GM18951 (cell line): ENCODE measurements at regions not wholly inside any gene's neighbourhood (a gene's known extent, or its start where the extent isn't known, plus 50 kb on each side); places are given as distances from the start of the nearest gene placed in this dataset.
"Not testable (repeated sequence)": the region's sequence is repeated elsewhere in the genome, so short reads cannot be mapped to it uniquely, and the experiment has no call there.

ENCODE experiments used
- POLR2A ChIP-seq: IDR thresholded peaks from 4 replicates; pipeline ENCODE4 v1.6.1; 2011; ENCODE audit warnings: mild to moderate bottlenecking; ENCODE audit not compliant: insufficient read length, insufficient read depth; ENCODE audit errors: extremely low read depth
- in situ Hi-C: fragments of 300-500 bp; cut with MboI; formaldehyde crosslinking; loops from one replicate; pipeline ENCODE4 v1.12.0; 2022; ENCODE audit warnings: low sequenced_read_pairs, mixed read lengths, inconsistent platforms; ENCODE audit not compliant: unreplicated experiment

DNA sequence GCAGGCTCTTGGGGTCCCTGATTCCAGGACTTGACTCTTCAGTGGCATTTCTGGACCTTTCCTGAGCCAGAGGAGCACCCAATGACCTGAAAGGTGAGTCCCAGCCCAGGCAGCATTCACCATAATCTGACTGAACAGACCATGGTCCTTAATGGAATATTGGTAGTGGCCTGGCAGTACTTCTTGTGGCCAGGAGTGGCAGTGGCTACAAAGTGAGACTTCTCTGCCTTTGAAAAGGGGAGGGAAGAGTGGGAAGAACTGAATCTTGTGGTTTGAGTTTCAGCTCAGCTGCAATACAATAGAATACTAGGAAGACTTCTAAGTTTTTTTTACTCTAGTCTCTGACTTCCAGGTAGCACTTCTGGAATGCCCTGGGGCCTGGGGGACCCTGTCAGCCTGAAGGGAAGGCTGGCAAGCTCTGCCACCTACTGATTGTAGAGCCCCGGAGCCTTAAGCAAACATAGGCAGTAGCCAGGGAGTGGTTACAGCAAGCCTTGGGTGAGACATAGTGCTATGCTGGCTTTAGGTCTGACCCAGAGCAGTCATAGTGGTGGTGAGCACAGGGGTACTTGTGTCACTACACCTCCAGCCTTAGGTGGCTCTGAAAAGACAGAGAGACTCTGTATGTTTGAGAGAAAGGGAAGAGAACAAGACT lies 674.2 kb upstream of the MANEA start:
- TF ChIP-seq POLR2A, result no peak
- in situ Hi-C loops, result no loop called here

DNA sequence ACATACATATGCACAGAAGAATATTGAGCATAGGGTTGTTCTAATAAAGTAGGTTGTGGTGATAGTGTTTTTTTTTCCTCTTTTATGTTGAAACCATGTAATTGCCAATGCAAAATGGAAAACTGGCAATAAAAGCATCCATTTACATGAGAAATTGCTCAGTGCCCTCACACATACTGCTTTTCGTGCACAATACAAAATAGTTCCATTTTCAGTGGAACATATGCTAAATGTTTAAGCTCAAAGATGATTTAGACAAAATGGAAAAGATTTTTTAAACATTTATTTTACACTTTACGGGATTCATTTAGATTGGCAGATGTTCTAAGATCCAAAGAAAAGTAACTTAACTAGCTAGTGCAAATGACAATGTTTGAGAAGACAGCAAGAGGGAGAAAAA lies 678.1 kb upstream of the MANEA start:
- no peak for TF ChIP-seq POLR2A
- in situ Hi-C loops, result no loop called here

DNA sequence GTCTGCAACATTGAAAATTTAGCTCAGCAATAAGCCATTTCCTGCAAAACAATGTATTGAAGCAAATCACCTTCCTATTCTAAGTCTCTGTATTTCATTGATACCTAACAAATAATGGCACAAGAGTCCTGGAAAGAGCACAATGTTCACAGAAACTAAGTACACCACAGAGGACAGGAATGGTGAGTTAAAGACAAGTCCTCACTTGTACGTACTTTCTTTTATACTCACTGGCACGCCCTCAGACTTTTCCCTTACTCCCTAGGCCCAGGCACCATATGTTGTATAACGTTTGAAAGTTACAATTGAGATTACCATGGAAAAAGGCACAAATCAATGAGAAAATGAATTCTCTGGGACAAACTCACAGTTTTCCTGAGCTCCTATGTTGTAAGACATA lies 683.0 kb upstream of the MANEA start:
- in situ Hi-C loops, result no loop called here
- TF ChIP-seq POLR2A, result no peak

DNA sequence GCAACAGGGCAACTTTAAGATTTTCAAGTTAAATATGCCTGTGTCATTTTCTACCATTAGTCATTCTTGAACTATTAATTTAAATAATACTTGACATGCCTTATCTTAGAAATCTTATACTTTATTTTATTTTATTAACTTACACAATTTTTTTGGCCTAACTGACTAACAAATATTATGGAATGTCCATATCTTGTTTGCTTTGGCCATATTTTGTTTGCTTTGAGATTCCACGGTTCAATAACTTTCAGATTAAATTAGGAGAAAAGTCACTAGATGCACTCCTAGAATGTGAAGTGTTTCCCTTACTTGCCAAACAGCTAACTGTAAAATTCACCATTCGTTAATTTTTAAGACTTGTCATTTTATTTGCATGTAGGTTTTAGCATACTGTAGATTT lies 684.0 kb upstream of the MANEA start:
- no peak for TF ChIP-seq POLR2A
- in situ Hi-C loops, result no loop called here

DNA sequence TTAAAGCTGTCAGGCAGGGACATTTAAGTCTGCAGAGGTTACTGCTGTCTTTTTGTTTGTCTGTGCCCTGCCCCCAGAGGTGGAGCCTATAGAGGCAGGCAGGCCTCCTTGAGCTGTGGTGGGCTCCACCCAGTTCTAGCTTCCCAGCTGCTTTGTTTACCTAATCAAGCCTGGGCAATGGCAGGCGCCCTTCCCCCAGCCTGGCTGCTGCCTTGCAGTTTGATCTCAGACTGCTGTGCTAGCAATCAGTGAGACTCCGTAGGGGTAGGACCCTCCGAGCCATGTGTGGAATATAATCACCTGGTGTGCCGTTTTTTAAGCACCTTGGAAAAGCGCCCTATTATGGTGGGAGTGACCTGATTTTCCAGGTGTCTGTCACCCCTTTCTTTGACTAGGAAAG lies 703.5 kb upstream of the MANEA start:
- in situ Hi-C loops, result not testable (repeated sequence)

DNA sequence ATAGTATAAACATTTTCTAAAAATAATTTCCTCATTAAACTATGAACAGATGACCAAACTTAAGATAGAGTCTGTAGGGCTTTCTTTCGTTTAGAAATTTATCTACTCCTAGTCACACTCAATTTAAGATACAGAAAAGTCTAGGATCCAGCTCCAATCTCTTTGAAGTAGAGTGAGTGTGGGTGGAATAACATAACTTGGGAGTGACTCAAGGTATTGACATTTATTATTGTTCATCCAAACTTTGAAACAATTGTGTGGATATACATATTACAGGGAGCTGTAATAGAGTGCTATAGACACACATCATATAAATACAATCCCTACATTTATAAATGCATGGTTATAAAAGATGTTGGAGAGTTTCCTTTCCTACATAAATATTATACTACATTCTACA lies 715.2 kb upstream of the MANEA start:
- in situ Hi-C loops, result no loop called here
- no peak for TF ChIP-seq POLR2A

DNA sequence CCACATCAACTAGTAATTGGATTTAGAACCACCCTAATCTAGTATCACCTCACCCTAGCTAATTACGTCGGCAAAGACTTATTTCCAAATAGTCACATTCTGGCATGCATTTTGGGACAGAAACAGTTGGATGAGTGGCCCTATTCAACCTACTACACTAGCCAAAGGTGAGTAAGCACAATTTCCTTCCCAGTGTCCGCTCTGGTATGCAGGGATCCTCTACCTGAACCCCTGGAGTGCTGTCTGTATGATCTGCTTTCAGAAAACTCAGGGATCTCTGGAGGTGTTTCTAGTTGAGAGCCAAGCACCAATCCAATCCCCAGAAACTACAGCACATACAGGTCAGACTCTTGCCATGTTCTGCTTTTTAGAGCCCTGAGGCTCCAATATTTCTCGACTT lies 717.4 kb upstream of the MANEA start:
- TF ChIP-seq POLR2A, result no peak

DNA sequence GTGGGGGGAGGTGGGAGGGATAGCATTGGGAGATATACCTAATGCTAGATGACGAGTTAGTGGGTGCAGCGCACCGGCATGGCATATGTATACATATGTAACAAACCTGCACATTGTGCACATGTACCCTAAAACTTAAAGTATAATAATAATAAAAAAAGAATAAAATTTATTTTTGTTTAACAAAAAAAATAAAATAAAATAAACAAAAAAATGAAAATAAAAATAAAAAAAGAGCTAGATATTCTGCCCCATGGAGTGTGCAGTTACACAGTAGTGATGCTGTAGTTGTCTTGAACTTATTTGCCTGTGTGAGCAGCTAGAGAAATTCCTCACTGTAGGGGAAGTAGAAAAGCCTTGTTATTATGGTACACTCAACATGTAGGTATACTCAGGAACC lies 720.3 kb upstream of the MANEA start:
- in situ Hi-C loops, result not testable (repeated sequence)

More for the DNA sequence above, 717.4 kb upstream of the MANEA start:
- in situ Hi-C loops, result no loop called here

DNA sequence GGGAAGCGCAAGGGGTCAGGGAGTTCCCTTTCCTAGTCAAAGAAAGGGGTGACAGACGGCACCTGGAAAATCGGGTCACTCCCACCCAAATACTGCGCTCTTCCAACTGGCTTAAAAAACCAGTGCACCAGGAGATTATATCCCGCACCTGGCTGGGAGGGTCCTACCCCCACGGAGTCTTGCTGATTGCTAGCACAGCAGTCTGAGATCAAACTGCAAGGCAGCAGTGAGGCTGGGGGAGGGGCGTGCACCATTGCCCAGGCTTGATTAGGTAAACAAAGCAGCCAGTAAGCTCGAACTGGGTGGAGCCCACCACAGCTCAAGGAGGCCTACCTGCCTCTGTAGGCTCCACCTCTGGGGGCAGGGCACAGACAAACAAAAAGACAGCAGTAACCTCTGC lies 726.0 kb upstream of the MANEA start:
- in situ Hi-C loops, result not testable (repeated sequence)

DNA sequence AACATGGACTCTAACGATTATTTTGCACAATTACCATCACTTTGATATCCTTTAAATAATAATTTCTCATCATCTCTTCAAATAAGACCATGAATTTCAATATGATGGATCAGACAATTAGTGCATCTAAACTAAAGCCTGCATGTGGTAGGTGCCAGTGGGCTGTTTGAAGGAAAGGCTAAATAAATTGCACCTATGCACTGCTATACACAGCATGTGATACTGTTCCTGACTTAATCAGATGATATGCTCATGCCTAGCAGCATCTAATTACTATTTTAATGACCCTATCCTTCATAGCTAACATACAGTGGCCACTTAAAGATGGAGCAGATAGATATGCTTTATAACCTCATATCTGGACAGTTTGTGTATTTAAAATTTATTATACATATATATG lies 731.6 kb upstream of the MANEA start:
- TF ChIP-seq POLR2A, result no peak
- in situ Hi-C loops, result no loop called here

DNA sequence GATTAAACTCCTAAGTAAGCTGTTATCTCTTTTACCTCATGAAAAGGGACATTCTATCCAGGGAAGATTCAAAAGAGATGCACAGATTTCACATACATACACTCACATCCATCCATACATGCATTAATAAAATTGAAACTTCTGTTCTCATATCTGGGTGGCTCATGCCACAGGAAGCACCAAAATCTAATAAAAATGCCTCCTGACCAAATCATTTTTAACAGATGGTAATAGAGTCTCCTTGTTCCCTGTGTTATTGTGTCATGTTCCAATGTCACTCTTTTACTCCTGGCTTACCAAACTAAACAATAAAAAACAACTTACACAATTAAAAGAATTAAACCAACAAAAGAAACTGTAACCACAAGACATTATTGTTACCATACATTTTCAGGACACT lies 742.1 kb upstream of the MANEA start:
- in situ Hi-C loops, result no loop called here
- no peak for TF ChIP-seq POLR2A

DNA sequence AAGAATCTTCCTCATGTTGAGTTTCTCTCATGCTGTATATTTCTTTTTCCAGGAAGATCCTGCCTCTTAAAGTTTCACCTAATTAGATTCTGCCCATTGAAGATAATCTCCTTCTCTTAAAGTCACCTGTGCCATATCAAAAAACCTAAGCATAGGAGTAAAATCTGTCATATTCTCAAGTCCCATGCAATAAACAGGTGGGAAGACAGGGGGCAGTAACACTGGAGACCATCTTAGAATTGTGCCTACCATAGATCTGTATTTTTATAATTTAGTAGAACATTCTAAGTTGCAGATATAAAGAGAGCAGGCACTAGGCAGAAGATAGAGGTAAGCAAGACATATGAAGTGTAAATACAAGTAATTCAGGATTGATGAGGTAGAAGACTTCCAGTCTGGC lies 763.5 kb upstream of the MANEA start:
- in situ Hi-C loops, result no loop called here
- TF ChIP-seq POLR2A, result no peak

DNA sequence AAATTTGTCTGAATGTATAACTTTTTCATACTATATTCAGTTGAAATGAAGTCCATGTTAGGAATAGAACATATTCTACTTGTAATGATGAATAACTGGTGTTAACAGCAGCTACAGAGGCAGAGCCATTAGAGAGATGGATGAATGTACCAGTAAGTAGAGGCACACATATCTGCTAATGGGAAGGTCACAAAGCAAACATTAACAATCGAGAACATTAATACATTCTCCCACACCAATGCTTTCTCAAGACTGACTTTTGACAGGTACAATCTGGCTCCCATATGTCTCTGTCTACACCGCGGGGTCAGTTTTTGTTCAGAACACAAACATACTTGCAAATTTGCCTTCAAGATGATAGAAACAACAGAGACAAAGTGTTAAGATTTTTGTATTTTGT lies 776.0 kb upstream of the MANEA start:
- TF ChIP-seq POLR2A, result no peak
- in situ Hi-C loops, result no loop called here

DNA sequence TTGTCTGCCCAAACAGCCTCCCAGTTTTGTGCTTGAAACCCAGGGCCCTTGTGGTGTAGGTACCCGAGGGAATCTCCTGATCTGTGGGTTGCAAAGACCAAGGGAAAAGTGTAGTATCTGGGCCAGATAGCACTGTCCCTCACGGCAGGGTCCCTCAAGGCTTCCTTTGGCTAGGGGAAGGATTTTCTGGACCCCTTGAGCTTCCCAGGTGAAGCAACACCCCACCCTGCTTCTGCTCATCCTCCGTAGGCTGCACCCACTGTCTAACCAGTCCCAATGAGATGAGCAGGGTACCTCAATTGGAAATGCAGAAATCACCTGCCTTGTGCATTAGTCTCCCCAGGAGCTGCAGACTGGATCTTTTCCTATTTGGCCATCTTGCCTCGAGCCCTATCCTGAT lies 791.8 kb upstream of the MANEA start:
- no peak for TF ChIP-seq POLR2A
- in situ Hi-C loops, result no loop called here

DNA sequence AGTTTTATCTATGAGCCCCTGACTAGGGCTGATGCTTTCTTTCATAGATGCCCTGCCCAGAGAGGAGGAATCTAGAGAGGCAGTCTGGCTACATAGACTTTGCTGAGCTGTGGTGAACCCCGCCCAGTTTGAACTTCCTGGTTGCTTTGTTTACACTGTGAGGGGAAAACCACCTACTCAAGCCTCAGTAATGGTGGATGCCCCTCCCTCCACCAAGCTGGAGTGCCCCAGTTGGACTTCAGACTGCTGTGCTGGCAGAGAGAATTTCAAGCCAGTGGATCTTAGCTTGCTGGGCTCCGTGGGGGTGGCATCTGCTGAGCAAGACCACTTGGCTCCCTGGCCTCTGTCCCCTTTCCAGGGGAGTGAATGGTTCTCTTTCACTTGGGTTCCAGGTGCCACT lies 792.3 kb upstream of the MANEA start:
- in situ Hi-C loops, result not testable (repeated sequence)
